Activated CD8-positive, alpha-beta memory T cell treated with anti-CD3 and anti-CD28 coated beads, Interleukin-2, amount 50 U/mL, for 48 hours (primary cell): ENCODE measurements at regions not wholly inside any gene's neighbourhood (a gene's known extent, or its start where the extent isn't known, plus 50 kb on each side); places are given as distances from the start of the nearest gene placed in this dataset.

Experiments
- DNase-seq: peaks from one replicate; pipeline ENCODE4 v3.0.0-alpha.2; 2020

DNA sequence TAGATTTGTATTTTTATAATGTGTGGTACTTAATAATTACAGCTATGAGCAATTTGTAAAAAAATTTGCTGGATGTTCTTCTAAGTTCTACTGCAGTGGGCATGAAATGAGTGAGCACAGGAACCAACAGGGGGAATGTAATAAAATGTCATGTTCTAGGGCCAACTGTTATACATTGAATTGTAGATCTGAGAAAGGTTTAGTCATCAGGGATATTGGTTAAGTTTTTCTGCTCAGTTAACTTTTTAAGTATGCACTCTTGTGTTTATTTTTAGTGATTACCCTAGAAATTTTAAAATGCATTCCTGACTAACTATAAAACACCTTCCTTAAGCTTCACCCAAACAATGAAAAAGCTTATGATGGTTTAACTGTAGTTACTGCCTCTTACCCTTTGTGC is 101.8 kb downstream of the CAND1 start:
- no peak for DNase-seq

DNA sequence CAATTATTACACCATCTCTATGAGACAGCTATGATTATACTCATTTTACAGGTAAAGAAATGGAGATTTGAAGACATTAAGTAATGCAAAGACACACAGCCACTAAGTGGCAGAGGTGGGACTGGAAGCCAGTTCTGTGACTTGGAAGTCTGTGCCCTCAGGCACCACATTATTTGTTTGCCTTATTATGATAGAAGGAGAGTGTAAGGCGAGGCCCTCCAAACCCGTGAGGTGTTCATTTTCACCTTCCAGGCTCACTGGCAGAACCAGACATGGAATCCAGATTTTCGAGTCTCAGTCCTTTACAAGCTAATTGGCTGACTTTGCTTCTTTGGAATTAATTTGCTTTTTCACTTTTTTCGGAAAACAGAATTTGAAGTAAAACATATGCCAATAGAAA is 107.9 kb downstream of the CAND1 start:
- DNase-seq = no peak

DNA sequence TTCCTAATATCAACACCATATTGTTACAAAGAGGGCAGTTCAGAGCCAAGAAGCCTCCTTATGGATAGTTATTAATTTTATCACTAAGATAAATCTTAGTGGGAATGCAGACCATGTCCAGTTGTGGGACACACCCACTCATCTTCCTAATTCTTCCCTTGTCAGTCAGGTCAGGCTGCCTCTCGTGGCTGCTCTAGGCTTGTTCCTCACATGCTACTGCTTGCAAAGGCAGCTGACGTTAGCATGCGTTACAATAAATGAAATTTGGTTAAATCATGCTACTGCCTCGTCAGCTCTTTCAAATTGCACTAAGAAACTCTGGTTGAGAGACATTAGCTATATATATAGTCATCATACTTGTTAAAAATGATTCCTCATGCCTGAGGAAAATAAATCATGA is 108.4 kb downstream of the CAND1 start:
- no peak for DNase-seq

DNA sequence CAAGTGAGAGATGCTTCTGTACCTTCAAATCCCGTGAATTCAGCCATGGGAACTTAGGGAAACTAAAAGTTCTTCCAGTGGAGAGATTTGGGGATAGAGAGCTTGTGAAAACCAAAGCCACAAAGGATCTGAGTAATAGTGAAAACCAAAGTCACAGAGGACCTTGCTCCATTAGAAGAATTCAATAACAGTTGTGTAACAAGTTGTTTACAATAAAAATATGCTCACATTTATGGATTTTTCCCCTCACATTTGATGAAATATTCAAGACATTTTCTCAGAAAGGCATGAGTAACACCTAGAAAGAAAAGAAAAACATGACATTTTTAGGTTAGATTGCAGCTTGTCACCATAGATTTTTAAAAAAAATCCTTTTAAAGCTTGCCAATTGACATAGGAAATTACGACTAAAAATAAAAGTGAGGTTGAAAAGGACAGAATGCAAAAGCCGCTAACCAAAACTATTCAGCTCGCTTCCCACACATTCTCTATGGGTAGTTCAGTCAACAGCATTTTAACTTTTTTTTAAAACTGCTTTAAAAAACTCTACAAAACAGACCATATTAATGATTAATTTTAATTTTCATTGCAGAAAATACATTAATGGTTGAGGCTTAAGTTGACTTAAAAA is 113.2 kb downstream of the CAND1 start:
- no peak for DNase-seq

DNA sequence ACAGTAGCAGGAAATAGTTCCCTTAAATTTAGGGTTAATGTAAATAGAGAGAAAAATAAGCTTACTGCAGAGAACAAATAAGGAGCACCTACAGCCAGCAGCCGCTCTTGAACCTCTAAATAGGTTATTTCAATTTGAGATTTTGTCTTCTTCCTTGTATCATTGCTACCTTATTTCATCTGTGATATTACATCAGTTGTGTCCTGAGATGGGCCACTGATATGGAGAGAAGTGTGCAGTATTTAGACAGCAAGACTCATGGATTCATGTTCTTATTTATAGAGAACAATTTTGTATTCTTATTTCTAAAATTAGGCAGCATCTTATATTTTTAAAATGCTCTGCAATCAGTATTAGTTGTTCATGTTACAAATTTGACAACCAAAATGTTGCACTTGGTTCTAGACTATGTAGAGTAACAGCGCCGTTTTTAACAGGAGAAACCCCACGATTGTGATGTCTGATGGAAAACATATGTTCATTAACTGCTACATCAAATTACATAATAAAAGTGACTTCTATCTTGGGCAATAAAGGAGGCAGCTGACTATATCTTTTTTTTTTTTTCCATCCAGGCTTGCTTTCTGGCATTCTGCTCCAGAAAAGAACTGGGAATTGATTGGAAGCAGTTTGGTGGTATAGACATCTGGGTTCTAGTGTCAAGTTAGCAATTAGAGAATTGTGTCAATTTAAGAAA is 117.9 kb downstream of the CAND1 start:
- no peak for DNase-seq

DNA sequence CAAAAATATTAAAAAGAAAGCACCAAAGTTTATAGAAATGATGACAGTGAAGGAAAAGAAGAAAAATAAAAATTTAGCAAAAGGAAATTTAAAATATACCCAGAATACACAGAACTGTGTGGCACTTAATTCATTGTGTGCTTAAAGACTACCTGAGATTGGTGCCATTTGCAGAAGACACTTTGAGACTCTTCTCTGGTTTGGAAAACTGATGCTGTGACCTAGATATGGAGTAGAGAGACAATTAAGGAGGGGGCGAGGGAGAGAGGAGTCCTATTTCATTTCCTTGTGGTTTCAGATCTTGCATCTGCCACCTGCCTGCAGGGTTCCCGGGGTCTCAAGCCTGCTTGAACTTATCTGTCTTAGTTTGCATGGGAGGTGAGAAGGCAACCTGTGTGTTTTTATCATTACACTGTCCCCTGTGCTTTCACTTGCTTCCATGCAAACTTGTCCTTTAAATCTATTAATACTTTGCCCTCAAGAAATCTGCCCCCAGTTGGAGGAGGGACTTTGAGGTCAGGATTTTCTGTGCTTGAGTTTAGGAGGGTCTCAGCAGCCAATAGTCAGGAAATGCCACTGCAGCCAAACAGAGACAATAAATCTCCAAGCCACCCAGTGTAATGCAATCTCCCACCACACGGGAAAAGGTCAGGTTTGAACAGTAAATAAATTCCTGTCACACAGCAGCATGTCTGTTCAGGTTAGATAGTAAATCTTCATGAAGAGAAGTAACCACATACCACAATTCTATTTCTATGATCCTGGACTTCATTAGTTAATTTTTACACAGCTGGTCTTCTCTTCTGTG is 119.4 kb downstream of the CAND1 start:
- no peak for DNase-seq

DNA sequence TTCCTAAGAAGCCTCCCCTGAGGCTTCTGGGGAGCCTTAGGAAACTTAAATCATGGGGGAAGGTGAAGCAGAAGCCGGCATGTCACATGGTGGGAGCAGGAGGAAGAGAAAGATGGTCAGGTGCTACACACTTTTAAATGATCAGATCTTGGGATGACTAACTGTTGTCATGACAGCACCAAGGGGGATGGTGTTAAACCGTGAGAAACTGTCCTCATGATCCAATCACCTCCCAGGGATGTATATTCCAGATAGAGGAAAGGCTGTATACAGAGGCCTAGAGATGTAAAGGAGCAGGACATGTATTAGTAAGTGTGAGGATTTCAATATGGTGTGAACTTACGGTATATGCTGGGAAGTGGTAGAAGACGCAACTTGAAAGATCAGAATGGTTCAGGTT is 121.1 kb downstream of the CAND1 start:
- DNase-seq = no peak

DNA sequence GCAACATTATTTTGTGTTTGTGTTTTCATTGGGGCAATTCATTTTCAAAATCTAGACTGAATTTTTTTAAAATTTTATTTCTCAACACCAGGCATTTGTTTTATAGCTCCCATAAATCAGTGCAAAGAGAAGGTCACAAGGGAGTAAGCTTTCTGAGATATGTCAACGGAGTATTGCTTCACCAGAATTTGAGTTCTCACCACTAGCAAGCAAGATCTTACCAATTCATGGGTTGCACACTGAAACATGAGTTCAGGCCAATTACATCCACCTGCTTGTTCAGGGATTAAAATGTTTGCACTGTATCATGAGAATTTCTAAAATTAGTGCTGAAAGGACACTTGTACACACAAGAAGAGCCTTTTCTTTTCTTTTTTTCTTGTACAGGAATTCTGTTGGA is 121.9 kb downstream of the CAND1 start:
- no peak for DNase-seq

DNA sequence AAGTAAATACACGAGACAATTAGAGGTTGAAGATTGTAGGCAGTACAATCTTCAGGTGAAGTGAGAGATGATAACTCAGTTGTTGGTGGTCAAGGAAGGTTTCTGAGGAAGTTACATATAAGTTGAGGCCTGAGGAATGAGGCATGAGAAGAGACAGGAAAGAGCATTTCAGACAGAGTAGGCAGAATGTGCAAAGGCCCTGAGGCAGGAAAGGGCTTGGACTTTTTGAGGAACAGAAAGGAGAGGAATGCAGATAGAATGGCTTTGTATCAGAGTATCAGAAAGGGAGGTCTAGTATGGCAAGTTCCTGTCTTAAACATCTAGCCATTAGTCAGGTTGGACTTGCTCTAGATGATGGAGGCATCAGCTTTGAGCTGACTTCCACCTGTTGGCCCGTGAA is 122.5 kb downstream of the CAND1 start:
- DNase-seq = no peak

DNA sequence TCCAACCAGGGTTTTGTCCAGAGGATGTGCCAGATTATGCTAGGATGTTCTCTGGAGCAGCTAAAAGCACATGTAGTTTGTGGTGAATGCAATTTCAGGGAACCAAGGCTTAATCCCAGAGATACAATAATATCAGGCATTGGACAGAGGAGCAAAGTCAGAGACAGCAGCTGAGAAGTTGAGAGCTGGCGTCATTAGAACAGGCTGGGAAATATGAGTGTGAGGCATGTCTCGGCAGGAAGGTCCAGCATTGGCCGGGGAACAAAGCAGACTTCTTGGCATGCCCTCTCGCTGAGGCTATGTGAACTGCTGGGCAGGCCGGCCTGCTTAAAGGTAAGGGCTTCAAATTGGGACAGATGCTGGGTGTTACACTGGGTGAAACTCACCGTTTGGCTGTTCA is 125.4 kb downstream of the CAND1 start:
- DNase-seq = no peak

DNA sequence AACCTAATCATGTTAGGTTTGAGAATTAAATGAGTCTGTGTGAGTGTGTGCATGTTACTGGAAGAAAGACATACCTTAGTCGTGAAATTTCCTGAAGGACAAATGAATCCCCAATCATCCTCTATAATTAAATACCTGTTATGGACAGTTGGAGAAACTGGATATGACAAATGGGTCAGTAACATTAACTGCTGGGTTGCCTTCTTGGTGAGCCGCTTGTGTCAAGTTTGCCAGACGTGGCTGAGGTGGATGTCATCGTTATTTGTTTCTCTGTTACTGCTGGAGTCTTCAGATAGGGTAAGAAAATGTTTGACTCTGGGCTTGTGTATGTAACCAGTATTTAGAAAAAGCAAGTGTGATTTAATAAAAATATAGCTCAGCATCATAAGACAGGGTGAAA is 131.6 kb downstream of the CAND1 start:
- DNase-seq = no peak

DNA sequence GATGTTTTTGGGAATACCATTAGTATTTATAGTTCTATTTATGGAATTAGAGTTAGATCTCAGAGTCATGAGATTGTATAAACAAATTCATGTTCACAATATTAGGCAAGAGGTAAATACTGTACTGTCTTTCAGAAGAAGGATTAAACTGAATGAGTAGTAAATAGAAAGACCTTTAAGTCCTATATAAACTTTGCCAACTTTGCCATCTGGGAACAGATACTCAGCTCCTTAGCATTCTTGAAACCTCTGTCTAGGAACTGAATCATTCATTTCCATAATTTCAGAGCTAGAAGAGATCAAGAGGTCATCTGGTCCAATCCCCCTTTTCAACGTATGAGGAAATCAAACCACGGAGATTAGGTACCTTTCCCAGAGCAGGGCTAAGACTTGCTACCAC is 141.1 kb downstream of the CAND1 start:
- no peak for DNase-seq

DNA sequence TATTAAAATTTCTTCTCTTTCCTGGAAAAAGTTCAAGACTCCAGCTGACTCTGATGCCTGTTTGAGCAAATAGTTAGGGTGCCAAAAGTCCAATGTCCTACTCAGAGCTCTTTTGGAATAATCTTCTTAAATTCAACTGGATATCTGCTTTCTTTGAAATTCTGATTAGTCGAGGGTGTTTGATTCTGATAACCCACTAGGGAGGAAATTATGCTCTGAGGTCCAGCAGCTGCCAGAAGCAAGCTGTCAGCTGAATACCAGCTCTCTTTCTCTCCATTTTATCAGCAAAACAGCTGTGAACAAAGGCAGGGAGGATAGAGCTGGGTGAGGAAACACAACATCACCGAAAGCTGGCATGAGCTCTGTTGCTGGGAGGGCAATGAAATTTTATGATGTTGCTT is 141.5 kb downstream of the CAND1 start:
- no peak for DNase-seq

DNA sequence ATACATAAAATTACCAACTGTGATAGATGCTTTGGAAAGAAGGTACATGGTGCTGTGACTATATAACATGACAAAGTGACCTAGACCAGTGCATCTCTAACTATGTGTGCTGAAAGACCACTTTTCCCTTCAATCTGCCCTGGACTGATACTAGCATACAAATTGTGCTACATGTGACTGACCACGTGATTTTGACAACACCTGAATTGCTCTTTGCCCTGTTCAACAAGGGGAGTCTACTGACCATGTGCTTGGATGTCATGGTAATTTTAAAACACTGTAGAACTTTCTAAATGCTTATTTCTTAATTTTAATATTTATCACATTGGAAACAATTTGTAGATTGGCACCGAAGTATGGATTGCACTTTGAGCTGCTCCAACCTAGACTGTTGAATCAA is 142.4 kb downstream of the CAND1 start:
- no peak for DNase-seq

DNA sequence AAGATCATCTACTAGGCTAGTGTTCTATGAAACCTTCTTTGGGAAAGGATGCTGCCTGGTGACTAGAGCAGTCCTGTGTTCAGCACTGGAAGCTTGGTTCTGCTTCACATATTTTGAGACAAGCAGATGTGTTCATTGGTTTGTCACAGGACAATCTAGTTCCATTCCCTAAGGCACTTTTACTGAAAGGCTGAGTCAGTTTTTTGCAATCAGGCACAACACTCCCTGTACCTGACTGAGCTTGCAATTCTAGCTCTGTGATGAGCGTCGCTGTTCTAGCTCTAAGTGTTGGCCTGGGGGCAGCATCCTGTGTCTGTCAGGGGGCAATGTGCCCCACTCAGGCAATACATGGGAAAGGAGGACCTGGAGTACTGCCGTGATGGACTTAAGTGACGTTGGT is 144.4 kb downstream of the CAND1 start:
- no peak for DNase-seq

DNA sequence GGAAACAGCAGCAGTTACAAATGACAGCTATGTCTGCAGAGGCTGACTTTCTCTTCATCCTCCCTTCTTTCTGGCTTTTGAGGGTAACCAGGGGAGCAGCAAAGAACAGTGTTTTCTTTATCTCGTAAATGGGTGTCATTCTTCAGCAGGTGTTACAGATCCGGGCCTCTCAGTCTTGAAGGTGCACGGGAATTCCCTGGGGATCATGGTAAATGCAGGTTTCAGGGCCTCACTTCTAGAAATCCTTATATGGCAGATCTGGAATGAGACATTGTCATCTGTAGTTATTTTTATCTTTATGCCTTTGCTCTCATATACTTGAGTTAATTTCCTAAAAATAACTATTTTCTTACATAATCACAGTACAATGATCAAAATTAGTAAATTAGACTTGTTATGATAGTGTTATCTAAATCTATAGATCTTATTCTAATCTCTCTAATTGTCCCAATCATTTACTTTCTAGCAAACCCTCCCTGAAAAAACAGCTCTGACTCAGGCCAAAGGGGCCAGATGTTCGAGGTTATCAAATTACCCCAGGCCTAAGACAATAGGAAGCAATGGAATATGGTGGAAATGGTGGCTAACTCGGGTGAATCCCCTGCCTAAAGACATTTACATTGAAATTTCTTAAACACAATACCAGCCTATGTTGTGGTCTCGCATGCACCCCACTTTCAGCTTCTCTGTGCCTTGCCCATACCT is 145.0 kb downstream of the CAND1 start:
- DNase-seq = no peak

DNA sequence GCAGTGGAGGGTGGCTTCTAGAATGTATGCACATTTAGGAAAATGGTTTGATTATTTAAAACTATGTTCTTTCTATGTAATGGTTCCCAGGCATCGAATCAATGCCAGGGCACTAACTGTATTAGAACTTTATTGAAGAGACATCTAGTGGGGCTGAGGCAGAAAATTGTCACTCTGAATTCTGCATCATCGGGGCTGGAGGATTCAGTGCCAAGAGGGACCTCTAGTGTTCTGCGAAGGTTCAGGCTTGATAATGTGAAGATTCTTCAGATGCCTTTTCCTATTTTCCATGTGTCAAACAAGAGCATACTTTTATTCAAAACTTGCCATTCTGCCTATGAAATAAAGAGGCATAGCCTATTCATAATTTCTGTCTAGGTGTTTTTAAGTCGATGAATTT is 146.3 kb downstream of the CAND1 start:
- no peak for DNase-seq

DNA sequence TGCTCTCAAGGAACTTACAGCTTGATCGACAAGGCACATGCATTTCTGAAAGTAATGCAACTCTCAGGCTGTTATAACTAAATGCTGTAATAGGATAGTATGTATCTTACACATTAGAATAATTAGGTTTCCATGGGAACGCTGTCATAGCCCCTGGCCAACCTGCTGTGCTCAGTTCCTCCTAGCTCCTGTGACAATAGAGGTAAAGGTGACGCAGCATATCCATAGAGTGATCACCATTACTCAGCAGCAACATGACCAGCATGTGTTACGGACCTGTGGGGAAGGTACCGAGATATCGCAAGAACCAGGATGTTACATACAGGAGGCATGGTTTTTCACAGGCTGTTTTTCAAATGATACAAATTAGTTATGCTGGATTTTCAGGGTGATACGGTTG is 150.7 kb downstream of the CAND1 start:
- no peak for DNase-seq

DNA sequence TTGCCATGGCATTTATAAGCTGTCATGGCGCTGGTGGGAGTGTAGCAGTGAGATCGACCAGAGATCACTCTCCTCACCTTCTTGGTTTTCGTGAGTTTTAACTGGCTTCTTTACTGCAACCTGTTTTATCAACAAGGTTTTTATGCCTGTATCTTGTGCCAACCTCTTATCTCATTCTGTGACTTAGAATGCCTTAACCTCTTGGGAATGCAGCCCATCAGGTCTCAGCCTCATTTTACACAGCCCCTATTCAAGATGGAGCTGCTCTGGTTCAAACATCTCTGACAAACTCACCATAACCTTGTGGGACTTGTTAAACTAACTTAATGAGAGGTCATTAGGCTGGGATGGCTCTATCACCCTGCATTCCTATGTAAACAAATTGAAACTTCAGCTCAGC is 151.3 kb downstream of the CAND1 start:
- no peak for DNase-seq

DNA sequence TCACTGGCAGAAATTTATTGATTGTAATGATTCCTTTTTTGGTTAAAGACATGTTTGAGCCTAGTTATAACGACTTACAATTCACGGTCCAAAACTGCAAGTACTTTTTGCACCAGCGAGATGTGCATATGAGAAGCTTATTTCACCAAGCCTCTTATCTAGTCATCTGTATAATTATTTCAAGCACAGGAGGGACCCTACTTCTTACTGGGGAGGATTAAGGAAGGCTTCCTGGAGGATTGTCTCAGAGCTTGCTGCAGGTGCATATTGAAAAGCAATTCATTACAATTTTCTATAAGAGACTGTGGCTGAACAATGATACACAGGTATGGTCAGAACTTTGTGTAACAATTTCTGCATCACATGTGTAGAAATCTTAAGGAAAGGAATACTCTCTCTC is 152.9 kb downstream of the CAND1 start:
- no peak for DNase-seq

DNA sequence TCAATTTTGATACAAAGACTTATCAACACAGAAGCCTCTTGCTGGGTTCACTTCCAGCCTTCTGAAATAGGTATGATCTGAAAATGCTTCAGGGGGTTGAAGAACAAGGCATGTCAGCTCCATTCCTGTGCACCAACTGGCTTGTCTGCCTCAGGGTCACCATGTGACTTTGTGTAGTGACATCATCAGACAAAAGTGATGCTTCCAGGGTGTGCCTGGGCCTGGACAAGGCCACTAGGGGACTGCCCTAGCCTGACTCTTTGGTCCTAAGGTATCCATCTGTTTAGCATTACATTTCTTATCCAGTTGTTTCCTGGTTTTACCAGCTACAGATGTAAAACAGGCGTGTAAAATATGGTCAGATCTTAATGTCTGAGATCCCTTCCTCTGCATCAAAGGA is 155.6 kb downstream of the CAND1 start:
- DNase-seq = no peak

DNA sequence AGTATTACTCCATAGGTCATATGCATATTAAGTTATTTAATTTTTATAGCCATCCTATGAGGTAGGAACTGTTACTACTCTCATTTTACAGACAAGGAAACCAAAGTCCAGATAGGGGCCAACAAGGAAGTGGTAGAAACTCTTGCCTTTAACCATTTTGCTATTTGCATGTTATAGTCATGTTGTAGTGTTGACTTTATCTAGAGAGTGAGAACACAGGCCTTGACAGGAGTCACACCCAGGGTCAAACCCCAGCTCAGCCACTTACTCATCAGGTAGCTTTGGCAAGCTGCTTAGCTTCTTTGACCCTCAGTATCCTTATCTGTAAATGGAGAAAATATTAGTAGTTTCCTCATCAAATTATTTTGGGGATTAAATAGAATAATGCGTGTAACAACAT is 156.2 kb downstream of the CAND1 start:
- DNase-seq = no peak

DNA sequence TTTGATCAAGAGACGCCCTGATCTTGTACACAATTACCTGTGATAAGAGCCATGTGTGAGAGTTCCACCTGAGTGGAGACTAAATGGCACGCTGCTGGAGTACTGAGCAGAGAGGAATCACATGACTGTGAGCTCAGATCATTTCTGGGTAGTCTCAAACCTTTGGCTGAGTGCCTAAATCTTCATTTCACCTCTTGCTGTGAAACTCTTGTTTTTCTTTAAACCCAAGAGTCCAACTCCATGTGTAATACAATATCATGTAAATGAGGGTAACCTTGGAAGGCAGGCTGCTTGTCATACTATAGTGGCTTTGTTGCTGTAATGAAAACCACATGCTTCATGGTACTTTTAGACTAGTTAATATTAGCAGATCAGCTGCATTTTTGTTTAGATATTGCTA is 156.9 kb downstream of the CAND1 start:
- no peak for DNase-seq

DNA sequence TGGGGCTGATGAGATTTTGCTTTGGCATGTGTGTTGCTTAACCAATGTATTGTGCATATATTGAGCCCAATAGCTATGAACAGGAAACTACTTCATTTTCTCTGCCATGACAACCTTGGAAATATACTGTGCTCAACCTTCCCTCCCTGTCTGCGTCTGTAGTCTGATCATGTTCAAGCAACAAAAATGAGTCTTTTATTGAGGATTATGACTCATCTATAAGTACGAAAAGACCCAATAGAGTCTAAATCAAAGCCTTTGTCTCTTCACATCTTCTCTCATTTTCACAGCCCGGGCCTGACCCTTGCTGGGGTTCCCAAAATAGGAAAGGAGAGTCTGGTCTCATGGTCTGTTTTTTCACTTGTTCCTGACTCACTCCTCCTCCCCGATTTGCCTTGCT is 158.2 kb downstream of the CAND1 start:
- DNase-seq = no peak
